HG02571 (cell line): ENCODE measurements at regions not wholly inside any gene's neighbourhood (a gene's known extent, or its start where the extent isn't known, plus 50 kb on each side); places are given as distances from the start of the nearest gene placed in this dataset.
"Not testable (repeated sequence)": the region's sequence is repeated elsewhere in the genome, so short reads cannot be mapped to it uniquely, and the experiment has no call there.

Source experiments
- ATAC-seq: cut with Tn5 transposase; IDR thresholded peaks from one replicate; pipeline ENCODE4 v1.9.1; 2021; ENCODE audit warnings: mild to moderate bottlenecking, moderate library complexity; ENCODE audit not compliant: unreplicated experiment

GRCh38 chr15:98547275-98547674 is 101.1 kb upstream of the IGF1R start:
- ATAC-seq = no peak

- ATAC-seq = no peak
Observed at GRCh38 chr15:98547741-98548138, 100.6 kb upstream of the IGF1R start.

- ATAC-seq = no peak
Observed at GRCh38 chr15:98548139-98548971, 100.0 kb upstream of the IGF1R start.

GRCh38 chr15:98549003-98549402 is 99.3 kb upstream of the IGF1R start:
- ATAC-seq = no peak

GRCh38 chr15:98549741-98550140 is 98.6 kb upstream of the IGF1R start:
- ATAC-seq = no peak

GRCh38 chr15:98550363-98550762 is 98.0 kb upstream of the IGF1R start:
- ATAC-seq = not testable (repeated sequence)

- ATAC-seq = no peak
Observed at GRCh38 chr15:98551936-98552562, 96.3 kb upstream of the IGF1R start.

- no peak for ATAC-seq
Observed at GRCh38 chr15:98554272-98555172, 93.8 kb upstream of the IGF1R start.

- no peak for ATAC-seq
Observed at GRCh38 chr15:98555173-98555515, 93.2 kb upstream of the IGF1R start.

GRCh38 chr15:98556321-98556720 is 92.0 kb upstream of the IGF1R start:
- ATAC-seq = no peak

- no peak for ATAC-seq
Observed at GRCh38 chr15:98560338-98560737, 88.0 kb upstream of the IGF1R start.

- ATAC-seq = no peak
Observed at GRCh38 chr15:98561169-98561941, 87.0 kb upstream of the IGF1R start.

GRCh38 chr15:98562331-98562937 is 85.9 kb upstream of the IGF1R start:
- no peak for ATAC-seq

- no peak for ATAC-seq
Observed at GRCh38 chr15:98565566-98565965, 82.8 kb upstream of the IGF1R start.

- no peak for ATAC-seq
Observed at GRCh38 chr15:98567951-98568350, 80.4 kb upstream of the IGF1R start.

GRCh38 chr15:98568382-98569017 is 79.8 kb upstream of the IGF1R start:
- ATAC-seq = no peak

- no peak for ATAC-seq
Observed at GRCh38 chr15:98570119-98570518, 78.2 kb upstream of the IGF1R start.

GRCh38 chr15:98580572-98580971 is 67.8 kb upstream of the IGF1R start:
- ATAC-seq = no peak

GRCh38 chr15:98581715-98582114 is 66.6 kb upstream of the IGF1R start:
- ATAC-seq = no peak
